IMR-90 (cell line): ENCODE measurements at regions not wholly inside any gene's neighbourhood (a gene's known extent, or its start where the extent isn't known, plus 50 kb on each side); places are given as distances from the start of the nearest gene placed in this dataset.

Experiments
- ATAC-seq: fragments of 200-7000 bp; cut with Tn5 transposase; 2 replicates; pipeline ENCODE4 v1.9.1; 2020; ENCODE audit warnings: low read depth, mild to moderate bottlenecking, moderate library complexity
- BruUV-seq: library from RNA; stranded (reverse); fragments of 400-500 nt; replicated peaks from 2 replicates; lab custom pipeline; 2021; lab: Mats Ljungman, UMichigan
- CTCF ChIA-PET: fragments of 300-600 bp; formaldehyde crosslinking; extraction: SDS; loops from one replicate; lab custom pipeline; 2021; ENCODE audit warnings: antibody characterized with exemption; lab: Yijun Ruan, JAX
- POLR2A ChIA-PET: fragments of 300-600 bp; sonication (Branson Sonifier 250); formaldehyde crosslinking; loops from one replicate; lab custom pipeline; 2022; ENCODE audit warnings: antibody characterized with exemption; ENCODE audit not compliant: unreplicated experiment; lab: Charles Lee
- DNase-seq: peaks from one replicate; pipeline ENCODE4 v3.0.0; 2013
- H2AFZ ChIP-seq: replicated peaks from 2 replicates; pipeline ENCODE3; 2013; ENCODE audit warnings: low read length, mild to moderate bottlenecking; ENCODE audit not compliant: poor library complexity
- H2AK5ac ChIP-seq: 2 replicates; pipeline ENCODE4 v1.6.1; 2013; ENCODE audit warnings: low read depth, low read length, inconsistent platforms
- H2AK9ac ChIP-seq: replicated peaks from 2 replicates; pipeline ENCODE3; 2013; ENCODE audit warnings: mild to moderate bottlenecking, low read depth, low read length, moderate library complexity; ENCODE audit not compliant: poor library complexity
- H2BK120ac ChIP-seq: 2 replicates; pipeline ENCODE4 v1.6.1; 2013; ENCODE audit warnings: low read depth, low read length, inconsistent platforms
- H2BK15ac ChIP-seq: 3 replicates; pipeline ENCODE4 v1.6.1; 2013; ENCODE audit warnings: low read depth, low read length, inconsistent platforms
- H2BK20ac ChIP-seq: 2 replicates; pipeline ENCODE4 v1.6.1; 2013; ENCODE audit warnings: low read depth, mild to moderate bottlenecking, inconsistent platforms, low read length, moderate library complexity
- H2BK5ac ChIP-seq: 2 replicates; pipeline ENCODE4 v1.6.1; 2013; ENCODE audit warnings: mild to moderate bottlenecking, low read depth, low read length, inconsistent platforms; ENCODE audit not compliant: poor library complexity, severe bottlenecking
- H3K14ac ChIP-seq: replicated peaks from 2 replicates; pipeline ENCODE4 v1.6.1; 2013; ENCODE audit warnings: low read depth, low read length, inconsistent platforms
- H3K18ac ChIP-seq: 2 replicates; pipeline ENCODE4 v1.6.1; 2013; ENCODE audit warnings: low read depth, low read length, control low read depth
- H3K23ac ChIP-seq: 2 replicates; pipeline ENCODE4 v1.6.1; 2013; ENCODE audit warnings: low read depth, low read length, inconsistent platforms
- H3K27ac ChIP-seq: 2 replicates; pipeline ENCODE4 v1.5.1; 2013; ENCODE audit warnings: mild to moderate bottlenecking, control low read depth, low read length; ENCODE audit not compliant: insufficient read depth
- H3K27me3 ChIP-seq: 2 replicates; pipeline ENCODE4 v1.6.1; 2013; ENCODE audit warnings: low read length; ENCODE audit not compliant: control insufficient read depth, insufficient read depth
- H3K36me3 ChIP-seq: 2 replicates; pipeline ENCODE4 v1.6.1; 2013; ENCODE audit warnings: low read length, mixed read lengths; ENCODE audit not compliant: control insufficient read depth, insufficient read depth
- H3K4ac ChIP-seq: 2 replicates; pipeline ENCODE4 v1.6.1; 2013; ENCODE audit warnings: low read depth, low read length, inconsistent platforms
- H3K4me1 ChIP-seq: 2 replicates; pipeline ENCODE4 v1.6.1; 2013; ENCODE audit warnings: low read length, mixed read lengths; ENCODE audit not compliant: control insufficient read depth, insufficient read depth
- H3K4me2 ChIP-seq: 2 replicates; pipeline ENCODE4 v1.6.1; 2013; ENCODE audit warnings: low read depth, mild to moderate bottlenecking, control low read depth, low read length, moderate library complexity
- H3K4me3 ChIP-seq: 2 replicates; pipeline ENCODE4 v1.5.1; 2013; ENCODE audit warnings: low read depth, mild to moderate bottlenecking, control low read depth, low read length, moderate library complexity; ENCODE audit not compliant: insufficient read depth
- H3K56ac ChIP-seq: 2 replicates; pipeline ENCODE4 v1.6.1; 2013; ENCODE audit warnings: low read length, inconsistent platforms; ENCODE audit not compliant: insufficient read depth; ENCODE audit errors: extremely low read depth
- H3K79me1 ChIP-seq, 2 experiments: 2 replicates each; pipeline ENCODE4 v1.6.1; 2013; ENCODE audit warnings: low read length in 2 of 2, inconsistent platforms in 1 of 2, low read depth in 1 of 2
- H3K9ac ChIP-seq: 2 replicates; pipeline ENCODE4 v1.6.1; 2013; ENCODE audit warnings: low read depth, low read length, control low read depth
- H3K9me1 ChIP-seq: 2 replicates; pipeline ENCODE4 v1.6.1; 2013; ENCODE audit warnings: low read length, inconsistent platforms; ENCODE audit not compliant: insufficient read depth
- H3K9me3 ChIP-seq: 2 replicates; pipeline ENCODE4 v1.6.1; 2013; ENCODE audit warnings: low read length; ENCODE audit not compliant: control insufficient read depth, insufficient read depth
- H4K20me1 ChIP-seq: 2 replicates; pipeline ENCODE4 v1.6.1; 2013; ENCODE audit warnings: low read length, inconsistent platforms; ENCODE audit not compliant: insufficient read depth
- H4K5ac ChIP-seq: 2 replicates; pipeline ENCODE4 v1.6.1; 2013; ENCODE audit warnings: mild to moderate bottlenecking, low read depth, low read length, control low read depth
- H4K8ac ChIP-seq, 2 experiments: 2 replicates each; pipeline ENCODE4 v1.6.1; 2013; ENCODE audit warnings: low read depth in 2 of 2, low read length in 2 of 2, control low read depth in 1 of 2, inconsistent platforms in 1 of 2
- H4K91ac ChIP-seq: 2 replicates; pipeline ENCODE4 v1.6.1; 2013; ENCODE audit warnings: low read depth, low read length, inconsistent platforms; ENCODE audit not compliant: insufficient read depth
- ELK1 ChIP-seq: fragments of 150-350 bp; IDR thresholded peaks from 2 replicates; pipeline ENCODE4 v1.6.1; 2016; ENCODE audit warnings: low read depth, mild to moderate bottlenecking, low read length, moderate library complexity, borderline replicate concordance
- POLR2A ChIP-seq: IDR thresholded peaks from 2 replicates; pipeline ENCODE4 v1.6.1; 2012; ENCODE audit warnings: mild to moderate bottlenecking, low read depth, low read length
- RFX5 ChIP-seq: IDR thresholded peaks from 2 replicates; pipeline ENCODE4 v1.8.0; 2012; ENCODE audit warnings: low read depth, mild to moderate bottlenecking, low read length, moderate library complexity
- WGBS, 2 experiments: methylation state at CpG; one replicate each; pipeline versions ENCODE4 v1.1.5 to v1.1.7; 2013; ENCODE audit warnings: missing lambda C conversion rate in 2 of 2; ENCODE audit not compliant: insufficient read length in 1 of 2; ENCODE audit errors: extremely low coverage in 2 of 2; 5-methylcytosine and 5-hydroxymethylcytosine counted together
- dilution Hi-C: fragments of 300-500 bp; cut with HindIII; formaldehyde crosslinking; loops from one replicate; pipeline ENCODE4 v1.14.3; 2018; ENCODE audit warnings: low sequenced_read_pairs; ENCODE audit not compliant: unreplicated experiment
- in situ Hi-C: fragments of 300-500 bp; cut with MboI; formaldehyde crosslinking; loops from 3 replicates; pipeline ENCODE4 v1.14.3; 2019; ENCODE audit warnings: low sequenced_read_pairs, inconsistent platforms, mixed read lengths
- intact Hi-C: fragments of 100-400 bp; cut with micrococcal nuclease; formaldehyde crosslinking; loops from 2 replicates; pipeline ENCODE4 v1.10.0; 2022

GRCh38 chr3:159650726-159651125 is 337.9 kb upstream of the IL12A start:
- Histone ChIP-seq H4K20me1 (no peaks in the 10 kb centered on the region), H4K5ac (no peak overlapping the region), H4K8ac (no peak overlapping the region), H3K56ac (no peak overlapping the region), H3K27ac (no peak overlapping the region), H3K27me3 (no peaks in the 10 kb centered on the region), H3K18ac (no peak overlapping the region), H3K4me2 (no peak overlapping the region), H3K14ac (no peak overlapping the region), H3K9ac (no peak overlapping the region), H2BK20ac (no peak overlapping the region), H3K23ac (no peak overlapping the region), H2BK15ac (no peak overlapping the region), H3K9me3 (no peaks in the 10 kb centered on the region), H3K4me3 (no peak overlapping the region), H4K91ac (no peak overlapping the region), H2AK5ac (no peak overlapping the region), H2BK5ac (no peak overlapping the region), H2AK9ac (no peak overlapping the region), H3K9me1 (peaks cover 8% of the 10 kb centered on the region), H2AFZ (no peak overlapping the region), H3K36me3 (no peaks in the 10 kb centered on the region), H3K79me1 (no peaks in the 10 kb centered on the region), H2BK120ac (no peak overlapping the region), H3K4me1 (peaks cover 3% of the 10 kb centered on the region; the same call in 1 of the 2 replicates), H3K4ac (no peak overlapping the region)
- ATAC-seq, result no peak; the same call in 1 of the 2 replicates
- DNase-seq, result no peak
- TF ChIP-seq RFX5 (no peak), ELK1 (no peak), POLR2A (no peak)
- CTCF ChIA-PET, result interaction anchor here (0.6 to 1.1 kb wide), 2 partner anchors 12 to 154 kb away, joined by 3 read pairs; no protein-coding TSS in a partner anchor
- dilution Hi-C loops (no loop called here), in situ Hi-C loops (no loop called here), intact Hi-C loops (no loop called here)
- POLR2A ChIA-PET, result no interaction called here
- no TSS peak for BruUV-seq
- WGBS, 2 experiments, result no CpG with 5 or more reads among the region's 2 CpGs
